NAMALWA (cell line): ENCODE measurements at regions not wholly inside any gene's neighbourhood (a gene's known extent, or its start where the extent isn't known, plus 50 kb on each side); places are given as distances from the start of the nearest gene placed in this dataset.
A peak's percentile ranks its signal among the peaks of the same experiment; 100 is the strongest.
"Not testable (repeated sequence)": the region's sequence is repeated elsewhere in the genome, so short reads cannot be mapped to it uniquely, and the experiment has no call there.

Experiments
- DNase-seq: peaks from one replicate; pipeline ENCODE4 v3.0.0-alpha.2; 2015; ENCODE audit warnings: low spot score

- DNase-seq: no peak
These were observed 60.2 kb upstream of the ABHD2 start for GRCh38 chr15:89028036-89028435.

- DNase-seq: no peak
These were observed 57.9 kb upstream of the ABHD2 start for GRCh38 chr15:89030311-89030710.

- DNase-seq: not testable (repeated sequence)
These were observed 56.5 kb upstream of the ABHD2 start for GRCh38 chr15:89031637-89032285.

GRCh38 chr15:89034305-89034704 is 54.0 kb upstream of the ABHD2 start:
- DNase-seq: peak; percentile 22

GRCh38 chr15:89035150-89035549 is 53.1 kb upstream of the ABHD2 start:
- no peak for DNase-seq

GRCh38 chr15:89035658-89036057 is 52.6 kb upstream of the ABHD2 start:
- DNase-seq: no peak

GRCh38 chr15:89038146-89038545 is 50.1 kb upstream of the ABHD2 start:
- no peak for DNase-seq
